SHP77 (cell line): ENCODE measurements at regions not wholly inside any gene's neighbourhood (a gene's known extent, or its start where the extent isn't known, plus 50 kb on each side); places are given as distances from the start of the nearest gene placed in this dataset.
"Not testable (repeated sequence)": the region's sequence is repeated elsewhere in the genome, so short reads cannot be mapped to it uniquely, and the experiment has no call there.

Source experiments
- DNase-seq, 2 experiments: peaks; one replicate each; lab custom pipeline; 2025; lab: John Stamatoyannopoulos, UW

DNA sequence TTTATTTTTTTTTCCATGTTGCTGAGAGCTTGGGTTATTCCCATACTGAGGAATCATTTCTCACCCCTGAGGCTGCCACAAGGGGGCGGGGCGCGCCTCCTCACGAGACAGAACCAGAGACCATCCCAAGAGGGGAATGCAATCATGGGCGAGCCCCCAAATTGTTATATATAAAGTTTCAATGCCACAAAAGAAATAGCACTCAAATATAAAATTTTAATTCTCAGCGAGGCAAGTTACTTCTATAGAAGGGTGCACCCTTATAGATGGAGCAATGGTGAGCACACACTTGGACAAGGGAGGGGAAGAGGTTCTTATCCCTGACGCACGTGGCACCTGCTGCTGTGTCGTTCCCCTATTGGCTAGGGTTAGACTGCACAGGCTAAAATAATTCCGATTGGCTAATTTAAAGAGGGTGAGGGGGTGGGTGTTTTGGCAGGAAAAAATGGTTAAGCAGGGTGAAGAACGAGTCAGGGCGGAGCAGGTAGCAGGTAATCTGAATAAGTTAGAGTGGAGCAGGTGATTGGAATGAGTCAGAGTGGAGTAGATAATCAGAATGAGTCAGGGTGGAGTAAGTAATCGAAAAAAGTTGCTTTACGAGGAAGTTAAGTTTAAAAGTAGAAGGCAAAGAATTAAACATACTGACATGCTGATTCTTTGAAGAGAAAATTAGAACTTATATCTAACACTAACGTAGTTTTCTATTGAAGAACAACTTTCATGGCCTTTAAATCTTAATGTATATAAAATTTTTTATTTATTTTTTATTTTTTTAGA lies 177.5 kb downstream of the MTCL1 start:
- DNase-seq = peak; percentile 3 to 12

GRCh38 chr18:8883409-8883668 lies 178.0 kb downstream of the MTCL1 start:
- DNase-seq = no peak

GRCh38 chr18:8887877-8888276 lies 182.5 kb downstream of the MTCL1 start:
- DNase-seq = not testable (repeated sequence)

GRCh38 chr18:8889489-8889888 lies 184.1 kb downstream of the MTCL1 start:
- no peak for DNase-seq

DNA sequence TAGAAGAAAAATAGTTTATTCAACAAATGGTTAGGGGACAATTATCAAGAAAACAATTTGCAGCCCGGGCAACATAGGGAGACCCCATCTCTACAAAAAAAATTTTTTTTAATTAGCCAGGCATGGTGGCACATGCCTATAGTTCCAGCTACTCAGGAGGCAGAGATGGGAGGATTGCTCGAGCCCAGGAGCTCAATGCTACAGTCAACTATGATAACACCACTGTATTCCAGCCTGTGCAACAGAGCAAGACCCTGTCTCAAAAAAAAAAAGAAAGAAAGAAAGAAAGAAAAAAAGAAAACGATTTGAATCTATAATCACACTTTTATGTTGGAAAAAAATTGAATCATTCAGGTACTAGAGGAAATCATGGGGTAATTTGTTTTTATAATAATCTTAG lies 185.1 kb downstream of the MTCL1 start:
- DNase-seq = not testable (repeated sequence)

- no peak for DNase-seq
These were observed 185.7 kb downstream of the MTCL1 start for GRCh38 chr18:8890957-8891464.

GRCh38 chr18:8893221-8893620 lies 187.9 kb downstream of the MTCL1 start:
- DNase-seq = no peak

DNA sequence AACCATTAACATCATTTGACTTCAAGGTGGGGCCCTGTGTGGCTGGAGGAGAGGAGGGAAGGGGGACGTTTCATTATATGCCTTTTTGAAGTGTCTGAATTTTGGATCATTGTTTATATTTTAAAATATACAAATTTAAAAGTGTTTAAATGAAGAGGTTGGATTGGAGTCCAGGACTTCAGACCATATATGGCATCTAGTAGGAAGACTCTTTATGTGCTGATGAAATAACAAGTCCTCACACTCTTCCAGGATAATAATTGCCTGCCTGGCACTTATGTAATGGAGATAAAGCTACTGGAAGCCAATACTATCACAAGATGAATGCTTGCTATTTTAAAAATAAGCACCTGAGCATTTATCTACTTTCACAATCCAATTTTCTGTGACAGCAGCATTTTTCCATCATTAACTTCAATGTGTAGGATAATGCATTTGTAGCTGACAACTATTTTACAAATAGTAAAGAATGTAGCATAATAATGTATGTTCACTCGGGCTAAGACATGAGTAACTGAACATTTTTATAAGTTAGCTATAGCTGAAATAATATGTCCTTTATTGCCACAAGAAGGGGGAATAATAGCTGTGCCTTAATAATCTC lies 188.4 kb downstream of the MTCL1 start:
- no peak for DNase-seq

DNA sequence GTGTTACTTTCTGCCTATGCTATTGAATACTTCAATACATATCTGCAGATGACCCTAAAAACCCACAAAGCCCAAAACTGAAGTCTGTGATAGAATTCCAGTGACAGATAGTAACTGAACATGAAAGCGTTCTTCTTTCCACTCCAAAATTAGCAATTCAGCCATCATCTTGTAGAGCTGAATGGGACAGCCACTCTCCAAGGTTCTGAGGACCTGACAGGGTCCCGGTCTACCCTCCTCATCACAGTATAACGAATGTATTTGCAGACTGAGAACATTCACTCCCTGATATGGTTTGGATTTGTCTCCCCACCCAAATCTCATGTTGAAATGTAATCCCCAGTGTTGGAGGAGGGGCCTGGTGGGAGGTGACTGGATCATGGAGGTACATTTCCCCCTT lies 189.5 kb downstream of the MTCL1 start:
- no peak for DNase-seq

GRCh38 chr18:8895341-8895740 lies 190.0 kb downstream of the MTCL1 start:
- DNase-seq = no peak

GRCh38 chr18:8895987-8896619 lies 190.7 kb downstream of the MTCL1 start:
- no peak for DNase-seq

GRCh38 chr18:8899000-8899399 lies 193.6 kb downstream of the MTCL1 start:
- no peak for DNase-seq

DNA sequence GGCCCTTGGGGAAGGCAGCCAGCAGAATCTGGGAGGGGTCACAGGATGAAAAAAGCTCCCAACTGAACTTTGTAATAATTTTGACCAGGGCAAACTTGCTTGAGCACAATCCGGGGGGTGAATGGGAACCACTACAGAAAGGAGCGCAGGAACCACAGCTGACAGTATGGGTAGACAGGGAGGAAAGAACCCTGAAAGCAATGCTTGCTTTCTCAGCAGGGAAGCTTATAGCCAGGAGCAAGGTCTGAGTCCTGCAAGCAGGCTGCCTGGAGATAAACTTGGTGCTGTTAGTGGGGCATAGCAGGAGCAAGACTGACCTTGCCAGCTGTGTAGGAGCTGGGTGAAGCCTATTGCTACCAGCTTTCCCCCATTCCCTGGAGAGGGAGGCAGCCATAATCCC lies 195.2 kb downstream of the MTCL1 start:
- DNase-seq = no peak

- no peak for DNase-seq
These were observed 195.7 kb downstream of the MTCL1 start for GRCh38 chr18:8901019-8901418.

DNA sequence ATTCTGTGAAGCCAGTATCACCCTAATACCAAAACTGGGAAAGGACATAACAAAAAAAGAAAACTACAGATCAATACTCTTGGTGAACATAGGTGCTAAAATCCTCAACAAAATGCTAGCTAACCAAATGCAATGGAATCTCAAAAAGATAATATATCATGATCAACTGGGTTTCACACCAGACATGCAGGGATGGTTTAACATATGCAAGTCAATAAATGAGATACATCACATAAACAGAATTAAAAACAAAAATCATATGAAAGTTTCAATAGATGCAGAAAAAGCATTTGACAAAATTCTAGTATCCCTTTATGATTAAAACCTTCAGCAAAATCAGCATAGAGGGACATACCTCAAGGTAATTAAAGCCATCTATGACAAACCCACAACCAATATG lies 198.2 kb upstream of the NDUFV2 start:
- DNase-seq = no peak

DNA sequence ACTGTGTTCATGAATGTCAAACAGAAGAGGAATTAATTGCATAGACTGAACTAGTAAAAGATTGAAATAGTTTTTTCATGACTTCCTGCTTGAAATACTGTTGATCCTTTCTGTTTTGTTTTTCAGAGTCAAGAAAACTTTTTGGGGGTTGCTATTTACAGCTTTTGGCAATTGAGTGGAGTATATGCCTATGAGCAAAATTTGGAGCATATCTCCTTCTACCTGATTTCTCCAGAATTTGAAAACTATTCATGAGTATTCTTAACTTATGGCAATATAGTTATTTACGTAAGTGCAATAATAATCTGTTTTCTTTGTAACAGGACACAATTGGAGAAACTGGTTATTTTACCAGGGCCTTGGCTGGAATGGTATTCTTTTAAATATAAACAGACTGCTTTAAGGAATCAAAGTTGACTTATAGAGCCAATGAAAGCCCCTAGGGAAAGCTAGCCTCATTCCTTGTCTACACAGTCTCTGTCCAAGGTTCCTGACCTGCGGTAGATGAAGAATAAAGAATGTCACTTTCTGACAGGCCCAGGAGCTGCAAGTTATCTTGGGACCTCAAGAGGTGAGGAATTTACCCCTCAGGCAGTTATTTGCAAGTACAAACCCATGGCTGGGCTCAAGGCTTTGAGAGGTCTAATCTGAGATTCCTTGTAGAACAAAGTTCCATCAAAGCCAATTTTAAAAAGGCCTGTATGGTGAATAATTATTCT lies 193.5 kb upstream of the NDUFV2 start:
- DNase-seq = no peak

DNA sequence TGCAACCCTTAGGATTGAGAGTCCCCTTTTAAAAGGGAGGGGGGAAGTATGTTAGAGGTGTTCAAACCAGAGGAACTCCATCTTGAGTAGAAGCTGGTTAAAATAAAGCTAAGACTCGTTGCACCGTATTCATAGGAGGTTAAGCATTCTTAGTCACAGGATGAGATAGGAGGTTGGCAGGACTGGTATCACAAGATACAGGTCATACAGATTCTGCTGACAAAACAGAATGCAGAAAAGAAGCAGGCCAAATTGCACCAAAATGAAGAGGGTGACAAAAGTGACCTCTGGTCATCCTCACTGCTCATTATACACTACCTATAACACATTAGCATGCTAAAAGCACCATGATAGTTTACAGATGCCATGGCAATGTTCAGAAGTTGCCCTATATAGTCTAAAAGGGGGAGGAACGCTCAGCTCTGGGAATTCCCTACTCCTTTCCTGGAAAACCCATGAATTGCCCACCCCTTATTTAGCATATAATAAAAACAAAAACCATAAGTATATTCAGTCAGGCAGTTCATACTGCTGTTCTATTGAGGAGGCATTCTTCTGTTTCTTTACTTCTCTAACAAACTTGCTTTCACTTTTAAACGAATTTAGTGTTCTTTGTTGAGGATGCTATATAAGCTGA lies 192.2 kb upstream of the NDUFV2 start:
- no peak for DNase-seq

GRCh38 chr18:8910843-8911242 lies 191.7 kb upstream of the NDUFV2 start:
- DNase-seq = no peak

DNA sequence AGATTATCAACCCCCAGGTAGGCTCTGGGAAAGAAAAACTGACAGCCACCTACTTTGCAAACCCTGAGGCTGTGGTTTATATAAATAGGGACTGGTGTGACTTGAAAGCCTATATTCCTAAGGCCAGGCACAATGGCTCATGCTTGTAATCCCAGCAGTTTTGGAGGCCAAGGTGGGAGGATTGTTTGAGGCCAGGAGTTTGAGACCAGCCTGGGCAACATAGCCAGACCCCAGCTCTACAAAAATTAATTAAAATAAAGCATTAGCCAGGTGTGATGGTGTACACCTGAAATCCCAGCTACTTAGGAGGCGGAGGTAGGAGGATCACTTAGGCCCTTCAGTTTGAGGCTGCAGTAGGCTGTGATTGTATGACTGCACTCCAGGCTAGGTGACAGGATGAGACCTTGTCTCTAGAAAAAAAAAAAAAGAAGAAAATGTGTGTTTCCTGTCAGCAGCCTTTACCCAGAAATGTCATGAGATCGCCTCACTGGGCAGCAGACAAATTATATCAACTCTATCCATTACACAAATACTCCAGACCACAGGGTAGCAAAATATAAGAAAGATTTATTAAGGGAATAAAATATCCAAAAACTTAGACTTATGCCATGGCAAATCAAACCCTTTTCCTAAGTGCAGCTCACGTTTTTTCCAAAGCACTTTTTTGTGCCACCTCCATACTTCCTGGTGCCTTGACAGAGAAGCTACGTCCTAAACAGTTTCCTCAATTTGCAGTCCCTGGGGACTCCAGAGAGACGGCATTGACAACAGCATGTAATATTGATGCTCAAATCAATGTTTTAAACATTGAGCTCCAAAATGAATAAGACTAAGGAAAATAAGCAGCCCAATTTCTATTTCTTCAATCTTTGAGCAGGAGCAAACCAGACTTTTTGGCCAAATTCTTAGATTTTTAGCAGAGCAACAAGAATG lies 190.8 kb upstream of the NDUFV2 start:
- no peak for DNase-seq

DNA sequence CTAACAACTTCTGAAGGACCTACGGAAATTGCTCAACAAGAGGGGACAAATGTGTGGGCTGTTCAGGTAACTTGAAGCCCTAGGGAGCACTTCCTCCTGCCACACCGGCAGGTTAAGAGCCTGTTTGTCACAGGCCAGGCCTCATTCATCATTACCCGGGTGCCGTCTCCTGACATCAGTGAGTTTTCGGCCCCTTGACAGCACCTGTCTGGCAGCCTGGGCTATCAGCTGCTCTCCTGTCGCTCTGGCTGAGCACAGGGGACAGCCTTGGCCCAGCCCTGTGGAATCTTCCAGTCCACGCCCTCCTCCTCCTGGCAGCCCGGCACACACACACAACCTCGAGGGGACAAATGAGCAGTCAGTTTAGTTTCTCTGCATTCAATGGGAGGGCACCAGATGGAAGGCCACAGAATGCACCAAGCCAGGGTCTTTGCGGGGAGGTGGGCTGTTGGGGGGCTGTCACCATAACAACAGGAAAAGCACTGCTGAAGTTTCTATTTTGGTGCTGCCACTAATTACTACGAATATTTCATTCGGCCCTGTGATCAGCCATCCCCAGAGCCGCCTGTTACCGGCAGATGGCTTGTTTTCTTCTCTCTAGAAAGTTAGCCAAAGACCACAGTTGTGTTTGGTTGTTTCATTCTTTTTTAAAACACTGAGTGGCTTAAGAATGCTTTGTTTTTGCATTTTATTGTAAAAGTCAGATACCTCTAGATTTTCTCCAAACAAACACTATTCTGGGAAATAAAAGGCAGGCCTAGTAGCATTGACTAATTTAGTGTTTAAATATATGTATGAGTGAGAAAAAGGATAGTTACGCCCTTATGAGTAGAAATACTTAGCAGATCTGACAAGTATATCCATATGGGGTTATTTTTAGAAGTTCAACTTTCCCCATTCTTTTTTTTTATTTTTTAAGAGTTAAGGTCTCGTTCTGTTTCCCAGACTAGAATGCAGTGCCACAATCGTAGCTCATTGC lies 189.9 kb upstream of the NDUFV2 start:
- DNase-seq = peak; percentile 53 to 56
